NCI-H748 treated with DMSO at 0.1 percent for 48 hours (cell line): ENCODE measurements at regions not wholly inside any gene's neighbourhood (a gene's known extent, or its start where the extent isn't known, plus 50 kb on each side); places are given as distances from the start of the nearest gene placed in this dataset.
A peak's percentile ranks its signal among the peaks of the same experiment; 100 is the strongest.
"Not testable (repeated sequence)": the region's sequence is repeated elsewhere in the genome, so short reads cannot be mapped to it uniquely, and the experiment has no call there.

ENCODE experiments used
- DNase-seq: peaks from one replicate; lab custom pipeline; 2025; lab: John Stamatoyannopoulos, UW

GRCh38 chr1:105626276-105626987 is 1430.0 kb upstream of the PRMT6 start:
- no peak for DNase-seq

GRCh38 chr1:105631153-105631744 is 1425.2 kb upstream of the PRMT6 start:
- DNase-seq, result not testable (repeated sequence)

DNA sequence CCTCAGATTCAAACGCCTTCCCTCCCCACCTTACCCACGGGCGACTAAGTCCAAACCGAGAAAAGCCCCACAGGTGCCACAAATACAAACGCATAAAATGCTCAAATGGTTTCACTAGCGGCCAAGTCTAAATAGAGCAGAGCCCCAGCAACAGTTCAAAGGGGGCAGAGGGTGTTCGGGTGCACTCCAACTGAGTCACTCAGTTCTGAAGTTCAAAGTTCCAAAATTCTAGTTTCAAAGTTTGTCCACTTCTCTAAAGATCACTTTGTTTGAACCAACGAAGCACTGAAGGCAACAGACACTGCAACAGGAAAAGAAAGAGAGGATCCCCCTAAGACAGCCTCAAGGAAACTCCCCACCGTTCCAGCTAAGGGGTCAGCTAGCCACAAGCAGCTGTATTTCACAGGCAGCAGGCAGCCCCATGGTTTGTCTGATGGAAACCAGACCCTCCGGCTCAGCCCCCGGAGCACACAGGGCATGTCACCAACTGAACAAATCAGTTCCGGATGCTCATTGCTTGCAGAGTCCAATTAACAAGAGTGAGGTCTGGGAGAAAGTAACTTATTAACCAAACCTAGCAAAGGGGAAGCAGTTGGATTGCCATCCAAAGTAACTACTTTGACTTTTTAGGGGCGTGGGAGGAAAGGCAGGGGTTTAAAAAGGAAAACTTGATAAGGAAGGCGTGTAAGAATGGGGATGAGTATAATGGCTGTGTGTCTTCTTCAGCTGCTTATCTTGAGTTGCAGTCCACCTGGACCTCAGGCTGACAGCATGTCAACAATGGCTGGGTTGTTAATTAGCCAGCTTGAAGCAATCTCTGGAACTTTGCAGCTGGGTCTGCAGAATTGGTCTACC is 1423.9 kb upstream of the PRMT6 start:
- no peak for DNase-seq

DNA sequence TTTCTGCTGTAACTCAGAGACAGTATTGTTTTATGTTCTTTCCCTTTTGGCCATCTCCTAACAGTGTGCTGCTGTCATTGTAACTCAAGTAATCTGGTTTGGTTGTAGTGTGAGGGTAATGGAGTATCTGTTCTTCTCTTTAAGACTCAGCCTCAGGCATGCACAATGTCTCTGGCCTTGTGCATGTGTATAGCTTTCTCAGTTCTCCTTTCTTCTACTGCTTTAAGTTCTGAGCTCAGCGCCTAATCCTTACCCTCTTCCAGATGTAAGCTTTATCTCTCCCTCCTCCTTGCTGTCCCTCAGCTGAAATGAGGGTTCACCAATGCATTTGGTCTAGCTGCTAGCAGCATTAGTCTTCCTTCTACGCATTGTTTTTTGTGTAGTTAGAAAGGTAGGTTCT is 1420.4 kb upstream of the PRMT6 start:
- no peak for DNase-seq

GRCh38 chr1:105641407-105641806 is 1415.1 kb upstream of the PRMT6 start:
- no peak for DNase-seq

DNA sequence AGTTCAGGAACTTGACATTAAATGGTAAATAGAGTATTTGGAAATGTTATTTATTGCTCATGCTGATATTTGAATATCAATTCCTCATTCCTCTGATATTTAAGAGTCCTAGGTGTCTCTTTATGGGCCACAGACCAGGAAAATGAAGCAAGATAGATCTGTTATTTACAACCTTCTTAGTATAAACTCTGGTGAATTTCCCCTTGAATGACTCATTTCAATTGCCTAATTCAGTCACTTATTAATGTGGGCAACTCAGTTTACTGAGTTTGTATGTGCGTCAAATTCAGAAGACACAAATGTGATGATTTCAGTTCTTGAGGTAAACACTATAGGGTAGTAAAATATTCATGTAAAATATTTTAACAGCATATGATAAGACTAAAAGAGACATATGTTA is 1404.4 kb upstream of the PRMT6 start:
- no peak for DNase-seq

DNA sequence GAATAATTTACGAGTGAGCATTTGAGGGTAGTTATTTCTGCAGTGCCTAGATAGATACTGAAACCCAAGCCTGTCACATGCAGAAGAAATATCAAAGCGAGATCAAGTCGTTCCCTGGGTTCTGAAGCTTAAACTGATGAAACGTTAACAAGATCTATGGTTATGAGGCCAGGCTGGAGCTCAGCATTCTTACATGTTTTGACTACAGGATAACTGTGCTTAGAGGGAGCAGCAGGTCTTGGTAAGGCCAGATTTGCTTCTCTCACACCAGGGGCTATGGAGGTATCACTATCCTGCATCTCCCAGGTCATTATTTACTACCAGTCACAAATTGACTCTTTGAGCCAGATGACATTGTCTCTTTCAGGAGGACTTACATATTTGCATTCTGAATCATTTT is 1401.4 kb upstream of the PRMT6 start:
- DNase-seq, result no peak

GRCh38 chr1:105664495-105664894 is 1392.0 kb upstream of the PRMT6 start:
- DNase-seq, result no peak

GRCh38 chr1:105678334-105678733 is 1378.1 kb upstream of the PRMT6 start:
- no peak for DNase-seq

DNA sequence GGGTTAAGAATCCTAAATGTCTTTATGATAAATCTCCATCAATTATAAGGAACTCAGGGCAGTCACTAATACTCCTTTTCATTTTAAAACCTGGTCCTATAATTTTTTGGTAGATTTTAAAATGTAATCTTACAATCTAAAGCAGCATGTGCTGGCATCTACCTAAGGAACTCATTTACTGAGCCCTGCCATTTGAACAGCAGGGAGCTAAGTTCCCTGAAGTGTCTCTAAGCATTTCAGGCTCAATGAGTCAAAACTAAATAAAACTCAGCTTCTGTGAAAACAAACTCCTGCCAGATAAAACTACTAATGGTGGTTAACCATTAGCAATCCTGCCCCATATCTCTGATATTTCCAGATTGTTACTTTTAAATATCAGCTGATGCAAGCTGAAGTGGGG is 1371.8 kb upstream of the PRMT6 start:
- no peak for DNase-seq

GRCh38 chr1:105686026-105686425 is 1370.4 kb upstream of the PRMT6 start:
- DNase-seq, result no peak

GRCh38 chr1:105686874-105687690 is 1369.4 kb upstream of the PRMT6 start:
- no peak for DNase-seq

DNA sequence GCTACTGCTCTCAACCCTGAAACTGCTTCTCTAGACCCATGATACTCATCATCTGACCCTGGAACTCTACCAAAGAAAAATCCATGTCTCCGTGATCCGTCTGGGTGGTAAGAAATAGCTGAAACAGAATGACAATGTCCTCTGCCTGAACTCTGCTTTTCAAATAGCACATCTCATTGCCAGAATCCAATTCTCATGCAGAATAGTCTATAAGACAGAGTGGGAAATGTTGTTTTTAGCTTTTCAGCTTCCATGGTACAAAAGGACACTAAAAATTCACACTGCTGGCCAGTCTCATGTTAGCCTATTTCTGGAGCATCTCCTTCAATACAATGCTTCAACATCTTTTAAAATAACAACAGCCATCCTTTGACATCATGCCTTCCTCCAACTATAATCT is 1355.8 kb upstream of the PRMT6 start:
- no peak for DNase-seq

DNA sequence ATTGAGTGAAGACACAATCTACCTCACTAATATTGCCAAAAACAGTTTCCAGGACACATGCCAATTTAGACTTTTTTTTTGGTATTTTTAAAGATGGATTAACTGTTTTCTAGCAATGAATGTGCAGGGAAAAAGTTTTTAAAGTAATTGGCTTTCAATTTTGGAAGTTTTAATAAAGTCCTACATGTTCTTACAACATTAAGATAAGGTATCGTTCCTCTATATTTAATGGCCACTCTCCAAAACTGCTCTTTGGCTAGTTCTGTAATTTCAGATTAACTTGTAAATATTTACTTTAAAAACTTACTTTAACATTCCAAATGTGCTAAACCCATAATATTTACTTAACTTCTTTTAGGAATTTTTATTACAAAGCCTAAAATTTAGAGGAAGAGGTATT is 1332.2 kb upstream of the PRMT6 start:
- no peak for DNase-seq

- no peak for DNase-seq
Measured at GRCh38 chr1:105730701-105731100, 1325.8 kb upstream of the PRMT6 start.

DNA sequence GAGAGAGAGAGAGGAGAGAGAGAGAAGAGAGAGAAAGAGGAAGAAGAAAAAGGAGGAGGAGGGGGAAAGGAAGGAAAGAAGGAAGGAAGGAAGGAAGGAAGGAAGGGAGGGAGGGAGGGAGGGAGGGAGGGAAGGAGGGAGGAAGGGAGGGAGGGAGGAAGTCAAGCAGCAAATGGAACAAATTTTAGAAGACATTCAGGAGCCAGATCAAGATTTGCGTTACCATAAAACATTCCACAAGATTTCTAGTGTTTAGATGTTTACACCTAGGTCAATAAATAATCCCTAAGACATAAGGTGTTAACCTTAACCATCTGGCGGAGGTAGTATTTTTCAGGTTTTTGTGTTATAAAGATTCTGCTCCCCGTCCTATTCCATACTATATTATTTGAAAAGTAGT is 1320.1 kb upstream of the PRMT6 start:
- no peak for DNase-seq

DNA sequence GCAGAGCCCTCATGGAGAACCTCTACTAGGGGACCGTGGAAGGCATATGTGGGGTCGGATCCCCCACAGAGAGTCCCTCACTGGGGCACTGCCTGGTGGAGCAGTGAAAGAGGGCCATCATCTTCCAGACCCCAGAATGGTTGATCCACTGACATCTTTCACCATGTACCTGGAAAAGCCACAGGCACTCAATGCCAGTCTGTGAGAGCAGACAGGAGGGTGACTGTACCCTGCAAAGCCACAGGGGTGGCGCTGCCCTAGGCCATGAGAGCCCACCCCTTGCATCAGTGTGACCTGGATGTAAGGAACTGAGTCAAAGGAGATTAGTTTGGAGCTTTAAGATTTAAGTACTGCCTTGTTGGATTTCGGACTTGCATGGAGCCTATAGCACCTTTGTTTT is 1276.7 kb upstream of the PRMT6 start:
- no peak for DNase-seq

DNA sequence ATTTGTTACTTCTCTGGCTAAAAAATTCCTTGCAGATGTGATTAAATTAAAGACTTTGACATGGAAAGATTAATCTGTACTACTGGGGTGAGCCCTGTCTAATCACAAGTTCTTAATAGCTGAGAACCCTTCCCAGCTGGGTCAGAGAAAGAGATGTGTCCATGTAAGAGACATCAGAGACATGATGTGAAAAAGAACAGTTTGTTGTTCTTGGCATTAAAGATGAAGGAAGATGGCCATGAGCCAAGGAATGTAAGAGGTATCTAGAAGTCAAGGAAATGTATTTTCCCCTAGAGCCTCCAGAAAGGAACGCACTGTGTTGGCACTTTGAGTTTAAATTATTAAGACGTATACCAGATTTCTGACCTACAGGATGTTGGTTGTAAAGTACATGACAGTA is 1271.5 kb upstream of the PRMT6 start:
- DNase-seq, result no peak

DNA sequence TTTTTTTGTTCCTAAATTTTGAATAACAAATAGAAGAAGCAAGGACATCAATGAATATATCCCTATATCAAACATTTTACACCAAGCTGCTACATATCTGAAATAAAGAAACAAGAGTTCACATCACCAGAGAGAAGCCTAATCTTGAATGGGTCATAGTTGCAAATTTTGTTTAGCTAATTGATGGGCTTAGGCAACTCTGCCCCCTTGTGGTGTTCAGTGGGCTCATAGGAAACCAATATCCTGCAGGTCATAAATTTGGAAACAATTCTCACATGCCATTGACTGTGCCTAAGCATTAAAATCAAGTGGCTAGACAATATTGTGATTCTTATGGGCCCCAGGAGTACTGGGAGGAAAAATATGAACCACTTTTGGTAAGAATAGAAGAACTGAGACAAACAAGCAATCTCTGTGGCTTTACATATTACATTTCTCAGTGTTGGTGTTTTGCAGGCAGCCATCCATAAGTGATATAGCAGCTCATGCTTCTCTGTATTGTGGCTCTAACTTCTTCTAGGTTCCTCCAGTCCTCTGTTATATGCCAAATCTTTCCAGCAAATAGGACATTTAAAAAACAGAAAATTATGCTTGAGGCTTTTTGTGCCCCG is 1262.8 kb upstream of the PRMT6 start:
- DNase-seq, result peak; percentile 72

DNA sequence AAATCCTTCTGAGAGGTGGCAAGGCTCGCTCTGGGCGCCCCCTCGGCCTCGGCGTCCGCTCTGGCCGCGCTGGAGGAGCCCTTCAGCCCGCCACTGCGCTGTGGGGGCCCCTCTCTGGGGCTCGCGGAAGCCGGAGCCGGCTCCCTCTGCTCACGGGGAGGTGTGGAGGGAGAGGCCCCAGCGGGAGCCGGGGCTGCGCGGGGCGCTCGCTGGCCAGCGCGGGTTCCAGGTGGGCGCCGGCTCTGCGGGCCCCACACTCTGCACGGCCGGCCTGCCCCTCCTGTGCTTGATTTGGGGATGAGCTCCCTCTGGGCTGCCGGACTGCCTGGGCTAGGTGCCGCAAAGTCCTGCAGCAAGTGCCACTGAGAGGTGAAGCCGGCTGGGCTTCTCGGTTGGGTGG is 1260.7 kb upstream of the PRMT6 start:
- no peak for DNase-seq

DNA sequence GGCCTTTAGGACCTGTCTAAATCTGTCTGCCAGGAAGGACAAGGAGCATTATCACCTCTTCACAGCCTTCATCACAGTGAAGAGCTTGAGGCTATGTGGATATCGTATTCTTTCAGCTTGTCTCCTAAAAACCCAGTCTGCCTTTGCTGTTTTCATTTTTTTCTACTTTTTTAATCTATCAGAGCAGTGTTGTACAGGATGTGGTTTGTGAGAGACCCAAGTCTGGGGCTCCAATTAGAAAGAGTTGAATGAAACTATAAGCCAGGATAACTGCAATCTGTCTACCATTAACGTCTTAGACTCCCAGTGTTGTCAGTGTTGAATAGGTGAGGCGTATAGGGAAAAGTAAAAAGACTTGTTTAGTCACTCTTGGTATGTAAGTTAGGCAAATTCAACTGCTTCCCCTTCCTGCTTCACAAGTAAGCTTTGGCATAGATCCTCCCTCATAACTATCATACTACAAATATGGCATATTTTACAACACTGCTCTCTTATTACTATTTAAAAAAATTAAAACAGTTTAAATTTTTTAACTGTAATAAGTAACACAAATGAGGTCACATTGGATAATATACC is 1225.8 kb upstream of the PRMT6 start:
- DNase-seq, result no peak

DNA sequence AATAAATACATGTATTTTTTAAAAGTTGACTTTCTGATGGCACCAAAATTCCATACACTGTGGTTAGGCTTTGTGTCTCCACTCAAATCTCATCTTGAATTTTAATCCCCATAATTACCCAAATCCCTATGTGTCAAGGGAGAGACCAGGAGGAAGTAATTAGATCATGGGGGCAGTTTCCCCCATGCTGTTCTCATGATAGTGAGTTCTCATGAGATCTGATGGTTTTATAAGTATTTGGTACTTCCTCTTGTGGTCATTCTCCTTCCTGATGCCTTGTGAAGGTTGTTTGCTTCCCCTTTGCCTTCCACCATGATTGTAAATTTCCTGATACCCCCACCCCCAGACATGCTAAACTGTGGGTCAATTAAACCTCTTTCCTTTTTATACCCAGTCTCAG is 1218.4 kb upstream of the PRMT6 start:
- no peak for DNase-seq
